Neural cell (in vitro differentiated cells): ENCODE measurements at regions not wholly inside any gene's neighbourhood (a gene's known extent, or its start where the extent isn't known, plus 50 kb on each side); places are given as distances from the start of the nearest gene placed in this dataset.

Experiments
- CTCF ChIP-seq: fragments of 450-650 bp; IDR thresholded peaks from 2 replicates; pipeline ENCODE4 v1.5.1; 2014; ENCODE audit warnings: antibody characterized with exemption, mild to moderate bottlenecking, moderate library complexity; ENCODE audit not compliant: poor library complexity, severe bottlenecking
- EP300 ChIP-seq: fragments of 450-650 bp; conservative IDR thresholded peaks from 2 replicates; pipeline ENCODE4 v1.6.1; 2014; ENCODE audit warnings: antibody characterized with exemption, mild to moderate bottlenecking, moderate library complexity; ENCODE audit not compliant: poor library complexity, severe bottlenecking
- EZH2 ChIP-seq: fragments of 200-600, 300-800 bp; shearing (Covaris generic), sonication (generic); IDR thresholded peaks from 2 replicates; pipeline ENCODE4 v1.6.1; 2014; ENCODE audit warnings: antibody characterized with exemption, low read length, borderline replicate concordance, mild to moderate bottlenecking; ENCODE audit not compliant: insufficient read depth, poor library complexity, severe bottlenecking
- MXI1 ChIP-seq: fragments of 450-650 bp; conservative IDR thresholded peaks from 2 replicates; pipeline ENCODE4 v1.6.1; 2014; ENCODE audit warnings: antibody characterized with exemption, mild to moderate bottlenecking; ENCODE audit not compliant: poor library complexity, severe bottlenecking
- POLR2AphosphoS5 ChIP-seq: IDR thresholded peaks from 2 replicates; pipeline ENCODE4 v1.6.1; 2012
- RAD21 ChIP-seq: fragments of 450-650 bp; conservative IDR thresholded peaks from 2 replicates; pipeline ENCODE4 v1.6.1; 2014; ENCODE audit warnings: antibody characterized with exemption, mild to moderate bottlenecking, moderate library complexity
- REST ChIP-seq: IDR thresholded peaks from 2 replicates; pipeline ENCODE4 v1.6.1; 2012; ENCODE audit warnings: borderline replicate concordance
- SMC3 ChIP-seq: fragments of 450-650 bp; conservative IDR thresholded peaks from 2 replicates; pipeline ENCODE4 v1.6.1; 2014; ENCODE audit warnings: antibody characterized with exemption, mild to moderate bottlenecking, moderate library complexity; ENCODE audit not compliant: poor library complexity
- TAF1 ChIP-seq: IDR thresholded peaks from 2 replicates; pipeline ENCODE4 v1.6.1; 2012; ENCODE audit warnings: low read depth

- TF ChIP-seq CTCF (no peak), RAD21 (no peak), EP300 (no peak), POLR2AphosphoS5 (no peak), REST (no peak), TAF1 (no peak), SMC3 (no peak), MXI1 (no peak), EZH2 (no peak)
Measured at GRCh38 chr1:195878478-195878877, 729.8 kb downstream of the KCNT2 start.
